ENCODE measurements at regions not wholly inside any gene's neighbourhood (a gene's known extent, or its start where the extent isn't known, plus 50 kb on each side); places are given as distances from the start of the nearest gene placed in this dataset.

GRCh38 chr15:70199540-70200410 lies 102.1 kb upstream of the TLE3 start:
- no peak for DNase-seq (ENCODE audit: low read depth)

GRCh38 chr15:70199124-70199482 lies 101.4 kb upstream of the TLE3 start:
- DNase-seq (ENCODE audit: low read depth) = no peak

GRCh38 chr15:70198441-70199123 lies 100.9 kb upstream of the TLE3 start:
- no peak for DNase-seq (ENCODE audit: low read depth)

GRCh38 chr15:70197945-70198361 lies 100.2 kb upstream of the TLE3 start:
- no peak for DNase-seq (ENCODE audit: low read depth)

- no peak for DNase-seq (ENCODE audit: low read depth)
Measured at GRCh38 chr15:70197318-70197944, 99.7 kb upstream of the TLE3 start.

- no peak for DNase-seq (ENCODE audit: low read depth)
Measured at GRCh38 chr15:70196372-70197316, 98.9 kb upstream of the TLE3 start.

- DNase-seq (ENCODE audit: low read depth) = no peak
Measured at GRCh38 chr15:70195587-70196305, 98.0 kb upstream of the TLE3 start.

- no peak for DNase-seq (ENCODE audit: low read depth)
Measured at GRCh38 chr15:70195171-70195570, 97.5 kb upstream of the TLE3 start.

GRCh38 chr15:70194266-70194665 lies 96.5 kb upstream of the TLE3 start:
- DNase-seq (ENCODE audit: low read depth) = no peak

GRCh38 chr15:70193734-70194133 lies 96.0 kb upstream of the TLE3 start:
- no peak for DNase-seq (ENCODE audit: low read depth)

- DNase-seq (ENCODE audit: low read depth) = no peak
Measured at GRCh38 chr15:70192490-70192889, 94.8 kb upstream of the TLE3 start.

- DNase-seq (ENCODE audit: low read depth) = no peak
Measured at GRCh38 chr15:70192041-70192440, 94.3 kb upstream of the TLE3 start.

- no peak for DNase-seq (ENCODE audit: low read depth)
Measured at GRCh38 chr15:70190965-70191364, 93.2 kb upstream of the TLE3 start.

GRCh38 chr15:70189826-70190695 lies 92.3 kb upstream of the TLE3 start:
- no peak for DNase-seq (ENCODE audit: low read depth)

GRCh38 chr15:70188286-70188685 lies 90.6 kb upstream of the TLE3 start:
- no peak for DNase-seq (ENCODE audit: low read depth)

- no peak for DNase-seq (ENCODE audit: low read depth)
Measured at GRCh38 chr15:70187331-70187730, 89.6 kb upstream of the TLE3 start.

GRCh38 chr15:70186152-70186551 lies 88.4 kb upstream of the TLE3 start:
- DNase-seq (ENCODE audit: low read depth) = no peak

- DNase-seq (ENCODE audit: low read depth) = no peak
Measured at GRCh38 chr15:70185251-70185711, 87.6 kb upstream of the TLE3 start.

GRCh38 chr15:70182858-70183695 lies 85.4 kb upstream of the TLE3 start:
- no peak for DNase-seq (ENCODE audit: low read depth)
